Smooth muscle cell (in vitro differentiated cells): ENCODE measurements at regions not wholly inside any gene's neighbourhood (a gene's known extent, or its start where the extent isn't known, plus 50 kb on each side); places are given as distances from the start of the nearest gene placed in this dataset.

Source experiments
- DNase-seq: peaks from one replicate; lab custom pipeline; 2025; ENCODE audit not compliant: unreplicated experiment; lab: John Stamatoyannopoulos, UW
- H2AFZ ChIP-seq: fragments of 200-600 bp; sonication (generic); 2 replicates; pipeline ENCODE4 v1.6.0; 2016; ENCODE audit warnings: antibody characterized with exemption, low read depth, mild to moderate bottlenecking
- H3F3A ChIP-seq: fragments of 200-600 bp; sonication (generic); 2 replicates; pipeline ENCODE4 v1.6.0; 2017; ENCODE audit warnings: antibody characterized with exemption, low read depth
- H3K27ac ChIP-seq: fragments of 200-600 bp; sonication (generic); 2 replicates; pipeline ENCODE4 v1.5.1; 2016; ENCODE audit warnings: low read depth, mild to moderate bottlenecking
- H3K27me3 ChIP-seq: fragments of 200-600 bp; sonication (generic); 2 replicates; pipeline ENCODE4 v1.6.1; 2016; ENCODE audit warnings: low read depth, mild to moderate bottlenecking
- H3K36me3 ChIP-seq: fragments of 200-600 bp; sonication (generic); 2 replicates; pipeline ENCODE4 v1.5.1; 2016; ENCODE audit warnings: low read depth
- H3K4me1 ChIP-seq: fragments of 200-600 bp; sonication (generic); 2 replicates; pipeline ENCODE4 v1.5.1; 2016; ENCODE audit warnings: low read depth
- H3K4me2 ChIP-seq: fragments of 200-600 bp; sonication (generic); 2 replicates; pipeline ENCODE4 v1.6.0; 2016; ENCODE audit warnings: mild to moderate bottlenecking
- H3K4me3 ChIP-seq: fragments of 200-600 bp; sonication (generic); 2 replicates; pipeline ENCODE4 v1.5.1; 2016; ENCODE audit warnings: mild to moderate bottlenecking
- H3K79me2 ChIP-seq: fragments of 200-600 bp; sonication (generic); 2 replicates; pipeline ENCODE4 v1.6.0; 2016; ENCODE audit warnings: low read depth, mild to moderate bottlenecking
- H3K9ac ChIP-seq: fragments of 200-600 bp; sonication (generic); 2 replicates; pipeline ENCODE4 v1.6.0; 2016; ENCODE audit warnings: low read depth
- H3K9me3 ChIP-seq: fragments of 200-600 bp; sonication (generic); replicated peaks from 2 replicates; pipeline ENCODE4 v1.5.1; 2016; ENCODE audit warnings: low read depth
- H4K20me1 ChIP-seq: fragments of 200-600 bp; sonication (generic); 2 replicates; pipeline ENCODE4 v1.6.0; 2016; ENCODE audit warnings: low read depth
- CTCF ChIP-seq: fragments of 200-600 bp; sonication (generic); IDR thresholded peaks from 2 replicates; pipeline ENCODE4 v1.5.1; 2017; ENCODE audit warnings: borderline replicate concordance, mild to moderate bottlenecking, antibody characterized with exemption; ENCODE audit not compliant: insufficient read depth, poor library complexity, severe bottlenecking
- WGBS: methylation state at CpG from one replicate; pipeline ENCODE4 v1.1.7; 2016; ENCODE audit warnings: low lambda C conversion rate; 5-methylcytosine and 5-hydroxymethylcytosine counted together

- WGBS, result 98% methylated on average over 1 of the region's 1 CpG
- Histone ChIP-seq H3F3A (no peaks in the 10 kb centered on the region), H3K4me1 (no peaks in the 10 kb centered on the region), H3K79me2 (no peaks in the 10 kb centered on the region), H3K9me3 (no peaks in the 10 kb centered on the region), H3K36me3 (no peaks in the 10 kb centered on the region), H3K4me2 (no peak overlapping the region), H3K27ac (no peak overlapping the region), H2AFZ (no peak overlapping the region), H3K4me3 (no peak overlapping the region), H3K9ac (no peak overlapping the region), H4K20me1 (no peaks in the 10 kb centered on the region), H3K27me3 (no peaks in the 10 kb centered on the region)
- no peak for TF ChIP-seq CTCF
- no peak for DNase-seq
Observed at GRCh38 chr4:12408364-12408763, 979.7 kb upstream of the HS3ST1 start.

- H3K27me3 ChIP-seq, result no peaks in the 10 kb centered on the region
- H3K79me2 ChIP-seq, result no peaks in the 10 kb centered on the region
- H3K9ac ChIP-seq, result no peak overlapping the region
- H2AFZ ChIP-seq, result no peak overlapping the region
- H3F3A ChIP-seq, result no peaks in the 10 kb centered on the region
- H4K20me1 ChIP-seq, result no peaks in the 10 kb centered on the region
- H3K4me2 ChIP-seq, result no peak overlapping the region
- H3K9me3 ChIP-seq, result no peaks in the 10 kb centered on the region
- WGBS, result 95% methylated on average over 2 of the region's 2 CpGs
- DNase-seq, result no peak
- H3K36me3 ChIP-seq, result no peaks in the 10 kb centered on the region
- H3K27ac ChIP-seq, result no peak overlapping the region
- H3K4me1 ChIP-seq, result no peaks in the 10 kb centered on the region
- no peak for TF ChIP-seq CTCF
- no peak overlapping the region for H3K4me3 ChIP-seq
Observed at GRCh38 chr4:12403175-12403574, 974.5 kb upstream of the HS3ST1 start.

GRCh38 chr4:12399781-12400180, 971.1 kb upstream of the HS3ST1 start:
- no peaks in the 10 kb centered on the region for H4K20me1 ChIP-seq
- no peaks in the 10 kb centered on the region for H3K79me2 ChIP-seq
- H3K4me2 ChIP-seq, result no peak overlapping the region
- H3K36me3 ChIP-seq, result no peaks in the 10 kb centered on the region
- H3K9me3 ChIP-seq, result no peaks in the 10 kb centered on the region
- H3K4me1 ChIP-seq, result no peaks in the 10 kb centered on the region
- WGBS, result 18% methylated on average over 4 of the region's 4 CpGs
- no peak overlapping the region for H3K9ac ChIP-seq
- no peaks in the 10 kb centered on the region for H3K27me3 ChIP-seq
- H3K4me3 ChIP-seq, result no peak overlapping the region
- no peak overlapping the region for H3K27ac ChIP-seq
- H2AFZ ChIP-seq, result no peak overlapping the region
- H3F3A ChIP-seq, result no peaks in the 10 kb centered on the region
- TF ChIP-seq CTCF, result no peak
- DNase-seq, result no peak

- no peaks in the 10 kb centered on the region for H3K79me2 ChIP-seq
- H3K27me3 ChIP-seq, result no peaks in the 10 kb centered on the region
- no peaks in the 10 kb centered on the region for H4K20me1 ChIP-seq
- no peak overlapping the region for H3K9ac ChIP-seq
- H3K4me1 ChIP-seq, result no peaks in the 10 kb centered on the region
- 66% methylated on average over 2 of the region's 2 CpGs for WGBS
- no peaks in the 10 kb centered on the region for H3K9me3 ChIP-seq
- TF ChIP-seq CTCF, result no peak
- H3F3A ChIP-seq, result no peaks in the 10 kb centered on the region
- DNase-seq, result no peak
- H3K27ac ChIP-seq, result no peak overlapping the region
- no peak overlapping the region for H3K4me2 ChIP-seq
- no peaks in the 10 kb centered on the region for H3K36me3 ChIP-seq
- H3K4me3 ChIP-seq, result no peak overlapping the region
- H2AFZ ChIP-seq, result no peak overlapping the region
Observed at GRCh38 chr4:12393631-12394262, 965.1 kb upstream of the HS3ST1 start.
